PFSK-1 (cell line): ENCODE measurements at regions not wholly inside any gene's neighbourhood (a gene's known extent, or its start where the extent isn't known, plus 50 kb on each side); places are given as distances from the start of the nearest gene placed in this dataset.

ENCODE experiments used
- FOXP2 ChIP-seq: optimal IDR thresholded peaks from 2 replicates; pipeline ENCODE3; 2011; ENCODE audit warnings: borderline replicate concordance, control low read depth, inconsistent platforms; ENCODE audit not compliant: insufficient read depth; ENCODE audit errors: extremely low read length, extremely low read depth
- POLR2AphosphoS5 ChIP-seq: IDR thresholded peaks from 2 replicates; pipeline ENCODE4 v1.6.1; 2012; ENCODE audit warnings: low read depth, mild to moderate bottlenecking, control low read depth, low read length, moderate library complexity
- SIN3A ChIP-seq: IDR thresholded peaks from 2 replicates; pipeline ENCODE4 v1.6.1; 2012; ENCODE audit warnings: mild to moderate bottlenecking, low read length, moderate library complexity, borderline replicate concordance; ENCODE audit not compliant: insufficient read depth
- TAF1 ChIP-seq: IDR thresholded peaks from 2 replicates; pipeline ENCODE4 v1.6.1; 2012; ENCODE audit warnings: low read length, control low read depth, borderline replicate concordance; ENCODE audit not compliant: insufficient read depth
- TF ChIP-seq, protein P1 (sequence below), 2 experiments: IDR thresholded peaks; 2 replicates each; pipeline versions ENCODE4 v1.6.1 to v1.8.0; 2011 to 2012; ENCODE audit warnings: low read depth in 2 of 2, low read length in 2 of 2, control low read depth in 1 of 2, inconsistent platforms in 1 of 2, mild to moderate bottlenecking in 1 of 2, moderate library complexity in 1 of 2; ENCODE audit not compliant: insufficient read depth in 1 of 2

DNA sequence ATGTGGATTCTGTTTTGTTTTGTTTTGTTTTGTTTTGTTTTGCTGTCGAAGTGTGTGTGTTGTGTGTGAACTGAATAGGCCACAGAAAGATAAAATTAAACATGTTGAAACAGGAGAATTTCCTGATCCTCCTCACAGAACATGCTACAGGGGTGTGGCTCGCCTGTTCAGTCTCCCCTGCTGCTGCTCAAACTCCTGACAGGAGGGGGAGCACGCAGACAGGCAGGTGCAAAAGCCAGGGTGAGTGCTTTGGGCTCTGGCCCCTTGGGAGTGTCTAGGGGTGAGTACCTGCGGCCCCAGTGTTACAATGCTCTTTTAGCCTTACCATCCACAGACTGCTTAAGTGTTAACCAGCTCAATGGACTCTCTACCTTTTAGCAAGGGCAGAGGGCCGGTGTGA is 473.5 kb downstream of the MAT2B start:
- TF ChIP-seq POLR2AphosphoS5 (no peak), TAF1 (no peak), FOXP2 (no peak), SIN3A (no peak)
- TF ChIP-seq, protein P1, sequence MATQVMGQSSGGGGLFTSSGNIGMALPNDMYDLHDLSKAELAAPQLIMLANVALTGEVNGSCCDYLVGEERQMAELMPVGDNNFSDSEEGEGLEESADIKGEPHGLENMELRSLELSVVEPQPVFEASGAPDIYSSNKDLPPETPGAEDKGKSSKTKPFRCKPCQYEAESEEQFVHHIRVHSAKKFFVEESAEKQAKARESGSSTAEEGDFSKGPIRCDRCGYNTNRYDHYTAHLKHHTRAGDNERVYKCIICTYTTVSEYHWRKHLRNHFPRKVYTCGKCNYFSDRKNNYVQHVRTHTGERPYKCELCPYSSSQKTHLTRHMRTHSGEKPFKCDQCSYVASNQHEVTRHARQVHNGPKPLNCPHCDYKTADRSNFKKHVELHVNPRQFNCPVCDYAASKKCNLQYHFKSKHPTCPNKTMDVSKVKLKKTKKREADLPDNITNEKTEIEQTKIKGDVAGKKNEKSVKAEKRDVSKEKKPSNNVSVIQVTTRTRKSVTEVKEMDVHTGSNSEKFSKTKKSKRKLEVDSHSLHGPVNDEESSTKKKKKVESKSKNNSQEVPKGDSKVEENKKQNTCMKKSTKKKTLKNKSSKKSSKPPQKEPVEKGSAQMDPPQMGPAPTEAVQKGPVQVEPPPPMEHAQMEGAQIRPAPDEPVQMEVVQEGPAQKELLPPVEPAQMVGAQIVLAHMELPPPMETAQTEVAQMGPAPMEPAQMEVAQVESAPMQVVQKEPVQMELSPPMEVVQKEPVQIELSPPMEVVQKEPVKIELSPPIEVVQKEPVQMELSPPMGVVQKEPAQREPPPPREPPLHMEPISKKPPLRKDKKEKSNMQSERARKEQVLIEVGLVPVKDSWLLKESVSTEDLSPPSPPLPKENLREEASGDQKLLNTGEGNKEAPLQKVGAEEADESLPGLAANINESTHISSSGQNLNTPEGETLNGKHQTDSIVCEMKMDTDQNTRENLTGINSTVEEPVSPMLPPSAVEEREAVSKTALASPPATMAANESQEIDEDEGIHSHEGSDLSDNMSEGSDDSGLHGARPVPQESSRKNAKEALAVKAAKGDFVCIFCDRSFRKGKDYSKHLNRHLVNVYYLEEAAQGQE (IDR thresholded peaks at IDR 0.05; ENCODE audit: insufficient read depth in 1 of 2, low read depth in 2 of 2, low read length in 2 of 2): no peak
